WTC11 (cell line): ENCODE measurements at regions not wholly inside any gene's neighbourhood (a gene's known extent, or its start where the extent isn't known, plus 50 kb on each side); places are given as distances from the start of the nearest gene placed in this dataset.

Source experiments
- ATAC-seq: fragments of 200-7000 bp; cut with Tn5 transposase; 2 replicates; pipeline ENCODE4 v1.10.0; 2021; ENCODE audit warnings: mild to moderate bottlenecking, moderate library complexity
- CTCF ChIA-PET: fragments of 300-600 bp; sonication (Branson Sonifier 250); formaldehyde crosslinking; loops from one replicate; lab custom pipeline; 2021; ENCODE audit warnings: antibody characterized with exemption; lab: Charles Lee
- POLR2A ChIA-PET: fragments of 350-600 bp; sonication (Branson Sonifier 250); formaldehyde crosslinking; loops from one replicate; lab custom pipeline; 2021; ENCODE audit warnings: antibody characterized with exemption; lab: Charles Lee
- DNase-seq: peaks from one replicate; pipeline ENCODE4 v3.0.0; 2021; ENCODE audit warnings: low spot score
- H3K27ac Mint-ChIP-seq: 2 replicates; pipeline ENCODE4 v1.8.0; 2021; ENCODE audit warnings: mixed read lengths
- H3K27me3 Mint-ChIP-seq: 2 replicates; pipeline ENCODE4 v1.8.0; 2021; ENCODE audit warnings: low read depth, mild to moderate bottlenecking, moderate library complexity, mixed read lengths
- H3K36me3 Mint-ChIP-seq: 2 replicates; pipeline ENCODE4 v1.8.0; 2021; ENCODE audit warnings: mixed read lengths
- H3K4me1 Mint-ChIP-seq: 2 replicates; pipeline ENCODE4 v1.8.0; 2022; ENCODE audit warnings: mixed read lengths
- H3K4me3 Mint-ChIP-seq: 2 replicates; pipeline ENCODE4 v1.8.0; 2021; ENCODE audit warnings: mild to moderate bottlenecking, moderate library complexity, mixed read lengths
- H3K9me3 Mint-ChIP-seq: 2 replicates; pipeline ENCODE4 v1.8.0; 2021; ENCODE audit warnings: mixed read lengths
- CBFB ChIP-seq: sonication (generic); formaldehyde crosslinking; IDR thresholded peaks from 2 replicates; pipeline ENCODE4 v1.8.1; 2022; ENCODE audit warnings: mild to moderate bottlenecking, low read depth, missing genetic modification reagents
- GABPB1 ChIP-seq: sonication (generic); formaldehyde crosslinking; IDR thresholded peaks from 2 replicates; pipeline ENCODE4 v1.8.1; 2023; ENCODE audit warnings: mild to moderate bottlenecking, missing genetic modification reagents
- GTF2I ChIP-seq: fragments of 250-450 bp; sonication (Bioruptor Pico); conservative IDR thresholded peaks from 2 replicates; pipeline ENCODE4 v1.4.0; 2021; ENCODE audit warnings: mild to moderate bottlenecking
- KAT7 ChIP-seq: sonication (generic); formaldehyde crosslinking; IDR thresholded peaks from 2 replicates; pipeline ENCODE4 v1.8.1; 2023; ENCODE audit warnings: missing genetic modification reagents, mild to moderate bottlenecking, borderline replicate concordance
- MYBL2 ChIP-seq: sonication (generic); formaldehyde crosslinking; IDR thresholded peaks from 2 replicates; pipeline ENCODE4 v1.8.1; 2023; ENCODE audit warnings: mild to moderate bottlenecking, moderate library complexity, missing genetic modification reagents
- NR2C2 ChIP-seq: sonication (generic); formaldehyde crosslinking; IDR thresholded peaks from 2 replicates; pipeline ENCODE4 v1.8.0; 2022; ENCODE audit warnings: mild to moderate bottlenecking, missing genetic modification reagents
- PRRX2 ChIP-seq: fragments of 250-450 bp; sonication (Bioruptor Pico); IDR thresholded peaks from 2 replicates; pipeline ENCODE4 v1.8.0; 2021; ENCODE audit warnings: mild to moderate bottlenecking
- RELA ChIP-seq: sonication (generic); formaldehyde crosslinking; IDR thresholded peaks from 2 replicates; pipeline ENCODE4 v1.8.1; 2022; ENCODE audit warnings: missing genetic modification reagents, mild to moderate bottlenecking, borderline replicate concordance
- SMAD3 ChIP-seq: sonication (generic); formaldehyde crosslinking; IDR thresholded peaks from 2 replicates; pipeline ENCODE4 v1.8.0; 2022; ENCODE audit warnings: missing genetic modification reagents, mild to moderate bottlenecking, borderline replicate concordance
- TEAD1 ChIP-seq: sonication (generic); formaldehyde crosslinking; IDR thresholded peaks from 2 replicates; pipeline ENCODE4 v1.8.0; 2022; ENCODE audit warnings: mild to moderate bottlenecking, missing genetic modification reagents
- TEAD4 ChIP-seq: sonication (generic); formaldehyde crosslinking; IDR thresholded peaks from 2 replicates; pipeline ENCODE4 v1.8.0; 2022; ENCODE audit warnings: mild to moderate bottlenecking, missing genetic modification reagents
- ZNF263 ChIP-seq: sonication (generic); formaldehyde crosslinking; IDR thresholded peaks from 2 replicates; pipeline ENCODE4 v1.8.1; 2022; ENCODE audit warnings: low read depth, mild to moderate bottlenecking, moderate library complexity, missing genetic modification reagents
- ZNF671 ChIP-seq: fragments of 250-450 bp; sonication (Bioruptor Pico); IDR thresholded peaks from 2 replicates; pipeline ENCODE4 v1.8.0; 2021; ENCODE audit warnings: mild to moderate bottlenecking
- TF ChIP-seq, protein P1 (sequence below): sonication (generic); formaldehyde crosslinking; IDR thresholded peaks from 2 replicates; pipeline ENCODE4 v1.8.1; 2023; ENCODE audit warnings: mild to moderate bottlenecking, moderate library complexity, missing genetic modification reagents
- TF ChIP-seq, protein P2 (sequence below): sonication (generic); formaldehyde crosslinking; IDR thresholded peaks from 2 replicates; pipeline ENCODE4 v1.8.0; 2022; ENCODE audit warnings: mild to moderate bottlenecking, missing genetic modification reagents
- TF ChIP-seq, protein P3 (sequence below): sonication (generic); formaldehyde crosslinking; IDR thresholded peaks from 2 replicates; pipeline ENCODE4 v1.8.1; 2023; ENCODE audit warnings: mild to moderate bottlenecking, missing genetic modification reagents, moderate library complexity
- TF ChIP-seq, protein P4 (sequence below): fragments of 250-450 bp; sonication (Bioruptor Pico); conservative IDR thresholded peaks from 2 replicates; pipeline ENCODE4 v1.9.0; 2021; ENCODE audit warnings: mild to moderate bottlenecking
- TF ChIP-seq, protein P5 (sequence below): sonication (generic); formaldehyde crosslinking; IDR thresholded peaks from 2 replicates; pipeline ENCODE4 v1.8.1; 2022; ENCODE audit warnings: mild to moderate bottlenecking, missing genetic modification reagents, moderate library complexity, borderline replicate concordance
- TF ChIP-seq, protein P6 (sequence below): sonication (generic); formaldehyde crosslinking; IDR thresholded peaks from 2 replicates; pipeline ENCODE4 v1.8.1; 2022; ENCODE audit warnings: missing genetic modification reagents, borderline replicate concordance
- TF ChIP-seq, protein P7 (sequence below): sonication (generic); formaldehyde crosslinking; IDR thresholded peaks from 2 replicates; pipeline ENCODE4 v1.8.1; 2022; ENCODE audit warnings: low read depth, mild to moderate bottlenecking, moderate library complexity, missing genetic modification reagents, borderline replicate concordance
- TF ChIP-seq, protein P8 (sequence below): fragments of 250-450 bp; sonication (Bioruptor Pico); IDR thresholded peaks from 2 replicates; pipeline ENCODE4 v1.9.0; 2021; ENCODE audit warnings: mild to moderate bottlenecking, borderline replicate concordance
- TF ChIP-seq, protein P9 (sequence below): sonication (generic); formaldehyde crosslinking; IDR thresholded peaks from 2 replicates; pipeline ENCODE4 v1.8.0; 2023; ENCODE audit warnings: missing genetic modification reagents

DNA sequence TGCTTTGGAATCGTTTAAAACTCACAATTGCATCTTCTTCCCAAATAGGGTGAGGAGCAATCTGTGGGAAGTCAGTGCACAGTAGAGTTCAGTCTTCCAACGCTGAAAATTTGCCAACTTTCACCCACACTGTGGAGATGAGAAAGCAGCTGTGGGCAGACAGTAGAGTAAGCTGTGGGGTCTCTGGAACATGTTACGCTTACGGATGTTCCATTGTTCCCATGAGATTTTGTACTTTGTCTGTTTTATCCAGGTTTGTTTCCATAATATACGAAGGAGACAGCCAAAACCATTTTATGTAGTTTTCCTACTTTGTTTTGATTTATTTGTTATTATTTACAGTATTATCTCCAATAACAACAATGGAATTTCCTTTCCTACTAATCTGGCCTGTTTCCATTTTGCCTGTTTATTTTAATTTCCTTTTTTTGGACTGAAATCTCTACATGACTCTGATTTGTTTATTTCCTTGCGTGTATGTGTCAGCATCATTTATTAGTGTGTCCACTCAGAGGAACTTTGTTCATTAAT, 65.1 kb upstream of the RGL1 start (continued):
- TF ChIP-seq, protein P1, sequence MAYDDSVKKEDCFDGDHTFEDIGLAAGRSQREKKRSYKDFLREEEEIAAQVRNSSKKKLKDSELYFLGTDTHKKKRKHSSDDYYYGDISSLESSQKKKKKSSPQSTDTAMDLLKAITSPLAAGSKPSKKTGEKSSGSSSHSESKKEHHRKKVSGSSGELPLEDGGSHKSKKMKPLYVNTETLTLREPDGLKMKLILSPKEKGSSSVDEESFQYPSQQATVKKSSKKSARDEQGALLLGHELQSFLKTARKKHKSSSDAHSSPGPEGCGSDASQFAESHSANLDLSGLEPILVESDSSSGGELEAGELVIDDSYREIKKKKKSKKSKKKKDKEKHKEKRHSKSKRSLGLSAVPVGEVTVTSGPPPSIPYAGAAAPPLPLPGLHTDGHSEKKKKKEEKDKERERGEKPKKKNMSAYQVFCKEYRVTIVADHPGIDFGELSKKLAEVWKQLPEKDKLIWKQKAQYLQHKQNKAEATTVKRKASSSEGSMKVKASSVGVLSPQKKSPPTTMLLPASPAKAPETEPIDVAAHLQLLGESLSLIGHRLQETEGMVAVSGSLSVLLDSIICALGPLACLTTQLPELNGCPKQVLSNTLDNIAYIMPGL (CRISPR knock-in tag): no peak
- TF ChIP-seq, protein P2, sequence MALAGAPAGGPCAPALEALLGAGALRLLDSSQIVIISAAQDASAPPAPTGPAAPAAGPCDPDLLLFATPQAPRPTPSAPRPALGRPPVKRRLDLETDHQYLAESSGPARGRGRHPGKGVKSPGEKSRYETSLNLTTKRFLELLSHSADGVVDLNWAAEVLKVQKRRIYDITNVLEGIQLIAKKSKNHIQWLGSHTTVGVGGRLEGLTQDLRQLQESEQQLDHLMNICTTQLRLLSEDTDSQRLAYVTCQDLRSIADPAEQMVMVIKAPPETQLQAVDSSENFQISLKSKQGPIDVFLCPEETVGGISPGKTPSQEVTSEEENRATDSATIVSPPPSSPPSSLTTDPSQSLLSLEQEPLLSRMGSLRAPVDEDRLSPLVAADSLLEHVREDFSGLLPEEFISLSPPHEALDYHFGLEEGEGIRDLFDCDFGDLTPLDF (CRISPR knock-in tag): no peak
- no peak for TF ChIP-seq CBFB
- no peak for TF ChIP-seq PRRX2
- TF ChIP-seq SMAD3 (CRISPR knock-in tag): no peak
- TF ChIP-seq ZNF671 (CRISPR knock-in tag): no peak
- no peak for TF ChIP-seq GTF2I (CRISPR knock-in tag)
- TF ChIP-seq, protein P3, sequence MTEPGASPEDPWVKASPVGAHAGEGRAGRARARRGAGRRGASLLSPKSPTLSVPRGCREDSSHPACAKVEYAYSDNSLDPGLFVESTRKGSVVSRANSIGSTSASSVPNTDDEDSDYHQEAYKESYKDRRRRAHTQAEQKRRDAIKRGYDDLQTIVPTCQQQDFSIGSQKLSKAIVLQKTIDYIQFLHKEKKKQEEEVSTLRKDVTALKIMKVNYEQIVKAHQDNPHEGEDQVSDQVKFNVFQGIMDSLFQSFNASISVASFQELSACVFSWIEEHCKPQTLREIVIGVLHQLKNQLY (CRISPR knock-in tag): no peak
- no peak for TF ChIP-seq ZNF263 (CRISPR knock-in tag)

DNA sequence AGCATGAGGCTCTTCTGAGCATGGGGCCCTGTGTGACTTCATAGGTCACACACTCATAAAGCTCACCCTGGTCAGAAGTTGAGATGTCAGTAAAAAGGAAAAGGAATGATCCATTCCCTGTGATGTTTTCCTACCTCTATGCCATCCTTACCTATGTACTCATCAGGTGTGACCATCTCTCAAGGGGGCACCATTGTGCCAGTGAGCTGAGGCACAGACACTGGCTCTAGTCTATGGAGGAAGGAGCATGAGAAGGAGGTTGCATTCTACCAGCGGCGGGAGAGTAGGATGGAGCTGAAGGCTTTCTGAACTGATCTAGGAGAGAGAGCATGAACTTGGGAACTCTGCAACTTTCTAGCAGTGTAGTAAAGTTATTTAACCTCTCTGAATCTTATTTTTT, 65.8 kb upstream of the RGL1 start:
- POLR2A ChIA-PET: no interaction called here
- CTCF ChIA-PET: interaction anchor here (0.8 to 1.1 kb wide), 2 partner anchors 54 to 177 kb away, joined by 3 to 4 read pairs; no protein-coding TSS in a partner anchor
- no peaks in the 10 kb centered on the region for H3K36me3 Mint-ChIP-seq
- H3K4me1 Mint-ChIP-seq: peaks cover 17% of the 10 kb centered on the region
- ATAC-seq: peak; percentile 50
- H3K27me3 Mint-ChIP-seq: no peaks in the 10 kb centered on the region
- no peak overlapping the region for H3K4me3 Mint-ChIP-seq
- H3K27ac Mint-ChIP-seq: no peak overlapping the region
- TF ChIP-seq, protein P4, sequence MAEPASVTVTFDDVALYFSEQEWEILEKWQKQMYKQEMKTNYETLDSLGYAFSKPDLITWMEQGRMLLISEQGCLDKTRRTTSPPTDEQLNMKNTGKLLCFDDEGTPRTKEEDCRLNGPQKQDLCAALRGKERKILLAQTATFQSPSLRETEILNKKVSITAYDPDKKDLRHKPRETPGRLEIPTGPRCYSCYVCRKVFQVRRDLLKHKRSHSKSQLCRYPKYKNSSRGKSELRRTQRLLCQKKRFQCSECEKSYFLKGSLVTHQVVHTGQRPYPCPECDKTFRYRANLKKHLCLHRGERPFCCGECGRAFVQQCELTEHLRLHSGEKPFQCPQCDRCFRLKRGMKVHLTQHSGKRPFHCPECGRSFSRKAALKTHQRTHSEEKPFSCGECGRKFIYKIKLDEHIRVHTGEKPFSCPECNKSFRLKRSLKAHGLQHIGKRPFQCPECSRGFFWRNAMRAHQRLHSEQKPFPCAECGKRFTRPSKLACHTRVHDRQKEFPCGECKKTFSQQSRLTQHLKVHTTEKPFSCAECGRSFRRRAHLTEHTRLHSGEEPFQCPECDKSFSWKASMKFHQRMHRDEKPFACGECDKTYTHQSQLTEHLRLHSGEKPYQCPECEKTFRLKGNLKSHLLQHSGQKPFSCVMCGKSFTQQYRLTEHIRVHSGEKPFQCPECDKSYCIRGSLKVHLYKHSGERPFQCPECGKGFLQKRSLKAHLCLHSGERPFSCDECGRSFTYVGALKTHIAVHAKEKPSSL (CRISPR knock-in tag): no peak
- TF ChIP-seq TEAD4: no peak
- no peak for TF ChIP-seq KAT7 (CRISPR knock-in tag)
- TF ChIP-seq, protein P5, sequence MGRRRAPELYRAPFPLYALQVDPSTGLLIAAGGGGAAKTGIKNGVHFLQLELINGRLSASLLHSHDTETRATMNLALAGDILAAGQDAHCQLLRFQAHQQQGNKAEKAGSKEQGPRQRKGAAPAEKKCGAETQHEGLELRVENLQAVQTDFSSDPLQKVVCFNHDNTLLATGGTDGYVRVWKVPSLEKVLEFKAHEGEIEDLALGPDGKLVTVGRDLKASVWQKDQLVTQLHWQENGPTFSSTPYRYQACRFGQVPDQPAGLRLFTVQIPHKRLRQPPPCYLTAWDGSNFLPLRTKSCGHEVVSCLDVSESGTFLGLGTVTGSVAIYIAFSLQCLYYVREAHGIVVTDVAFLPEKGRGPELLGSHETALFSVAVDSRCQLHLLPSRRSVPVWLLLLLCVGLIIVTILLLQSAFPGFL (CRISPR knock-in tag): no peak
- TF ChIP-seq RELA (CRISPR knock-in tag): no peak
- TF ChIP-seq TEAD1: no peak
- TF ChIP-seq, protein P6, sequence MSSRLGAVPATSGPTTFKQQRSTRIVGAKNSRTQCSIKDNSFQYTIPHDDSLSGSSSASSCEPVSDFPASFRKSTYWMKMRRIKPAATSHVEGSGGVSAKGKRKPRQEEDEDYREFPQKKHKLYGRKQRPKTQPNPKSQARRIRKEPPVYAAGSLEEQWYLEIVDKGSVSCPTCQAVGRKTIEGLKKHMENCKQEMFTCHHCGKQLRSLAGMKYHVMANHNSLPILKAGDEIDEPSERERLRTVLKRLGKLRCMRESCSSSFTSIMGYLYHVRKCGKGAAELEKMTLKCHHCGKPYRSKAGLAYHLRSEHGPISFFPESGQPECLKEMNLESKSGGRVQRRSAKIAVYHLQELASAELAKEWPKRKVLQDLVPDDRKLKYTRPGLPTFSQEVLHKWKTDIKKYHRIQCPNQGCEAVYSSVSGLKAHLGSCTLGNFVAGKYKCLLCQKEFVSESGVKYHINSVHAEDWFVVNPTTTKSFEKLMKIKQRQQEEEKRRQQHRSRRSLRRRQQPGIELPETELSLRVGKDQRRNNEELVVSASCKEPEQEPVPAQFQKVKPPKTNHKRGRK (CRISPR knock-in tag): no peak
- TF ChIP-seq, protein P7, sequence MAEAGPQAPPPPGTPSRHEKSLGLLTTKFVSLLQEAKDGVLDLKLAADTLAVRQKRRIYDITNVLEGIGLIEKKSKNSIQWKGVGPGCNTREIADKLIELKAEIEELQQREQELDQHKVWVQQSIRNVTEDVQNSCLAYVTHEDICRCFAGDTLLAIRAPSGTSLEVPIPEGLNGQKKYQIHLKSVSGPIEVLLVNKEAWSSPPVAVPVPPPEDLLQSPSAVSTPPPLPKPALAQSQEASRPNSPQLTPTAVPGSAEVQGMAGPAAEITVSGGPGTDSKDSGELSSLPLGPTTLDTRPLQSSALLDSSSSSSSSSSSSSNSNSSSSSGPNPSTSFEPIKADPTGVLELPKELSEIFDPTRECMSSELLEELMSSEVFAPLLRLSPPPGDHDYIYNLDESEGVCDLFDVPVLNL (CRISPR knock-in tag): no peak
- TF ChIP-seq, protein P8, sequence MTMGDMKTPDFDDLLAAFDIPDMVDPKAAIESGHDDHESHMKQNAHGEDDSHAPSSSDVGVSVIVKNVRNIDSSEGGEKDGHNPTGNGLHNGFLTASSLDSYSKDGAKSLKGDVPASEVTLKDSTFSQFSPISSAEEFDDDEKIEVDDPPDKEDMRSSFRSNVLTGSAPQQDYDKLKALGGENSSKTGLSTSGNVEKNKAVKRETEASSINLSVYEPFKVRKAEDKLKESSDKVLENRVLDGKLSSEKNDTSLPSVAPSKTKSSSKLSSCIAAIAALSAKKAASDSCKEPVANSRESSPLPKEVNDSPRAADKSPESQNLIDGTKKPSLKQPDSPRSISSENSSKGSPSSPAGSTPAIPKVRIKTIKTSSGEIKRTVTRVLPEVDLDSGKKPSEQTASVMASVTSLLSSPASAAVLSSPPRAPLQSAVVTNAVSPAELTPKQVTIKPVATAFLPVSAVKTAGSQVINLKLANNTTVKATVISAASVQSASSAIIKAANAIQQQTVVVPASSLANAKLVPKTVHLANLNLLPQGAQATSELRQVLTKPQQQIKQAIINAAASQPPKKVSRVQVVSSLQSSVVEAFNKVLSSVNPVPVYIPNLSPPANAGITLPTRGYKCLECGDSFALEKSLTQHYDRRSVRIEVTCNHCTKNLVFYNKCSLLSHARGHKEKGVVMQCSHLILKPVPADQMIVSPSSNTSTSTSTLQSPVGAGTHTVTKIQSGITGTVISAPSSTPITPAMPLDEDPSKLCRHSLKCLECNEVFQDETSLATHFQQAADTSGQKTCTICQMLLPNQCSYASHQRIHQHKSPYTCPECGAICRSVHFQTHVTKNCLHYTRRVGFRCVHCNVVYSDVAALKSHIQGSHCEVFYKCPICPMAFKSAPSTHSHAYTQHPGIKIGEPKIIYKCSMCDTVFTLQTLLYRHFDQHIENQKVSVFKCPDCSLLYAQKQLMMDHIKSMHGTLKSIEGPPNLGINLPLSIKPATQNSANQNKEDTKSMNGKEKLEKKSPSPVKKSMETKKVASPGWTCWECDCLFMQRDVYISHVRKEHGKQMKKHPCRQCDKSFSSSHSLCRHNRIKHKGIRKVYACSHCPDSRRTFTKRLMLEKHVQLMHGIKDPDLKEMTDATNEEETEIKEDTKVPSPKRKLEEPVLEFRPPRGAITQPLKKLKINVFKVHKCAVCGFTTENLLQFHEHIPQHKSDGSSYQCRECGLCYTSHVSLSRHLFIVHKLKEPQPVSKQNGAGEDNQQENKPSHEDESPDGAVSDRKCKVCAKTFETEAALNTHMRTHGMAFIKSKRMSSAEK (CRISPR knock-in tag): no peak
- no peak for TF ChIP-seq NR2C2
- TF ChIP-seq MYBL2 (CRISPR knock-in tag): no peak
- TF ChIP-seq, protein P9, sequence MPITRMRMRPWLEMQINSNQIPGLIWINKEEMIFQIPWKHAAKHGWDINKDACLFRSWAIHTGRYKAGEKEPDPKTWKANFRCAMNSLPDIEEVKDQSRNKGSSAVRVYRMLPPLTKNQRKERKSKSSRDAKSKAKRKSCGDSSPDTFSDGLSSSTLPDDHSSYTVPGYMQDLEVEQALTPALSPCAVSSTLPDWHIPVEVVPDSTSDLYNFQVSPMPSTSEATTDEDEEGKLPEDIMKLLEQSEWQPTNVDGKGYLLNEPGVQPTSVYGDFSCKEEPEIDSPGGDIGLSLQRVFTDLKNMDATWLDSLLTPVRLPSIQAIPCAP (CRISPR knock-in tag): no peak
- TF ChIP-seq GABPB1 (CRISPR knock-in tag): no peak
- DNase-seq: no peak
- H3K9me3 Mint-ChIP-seq: peaks cover 4% of the 10 kb centered on the region; the same call in 1 of the 2 replicates
